NCI-H774 (cell line): ENCODE measurements at regions not wholly inside any gene's neighbourhood (a gene's known extent, or its start where the extent isn't known, plus 50 kb on each side); places are given as distances from the start of the nearest gene placed in this dataset.

Experiments used
- DNase-seq: peaks from one replicate; lab custom pipeline; 2025; lab: John Stamatoyannopoulos, UW

GRCh38 chr4:125365731-125366130, 51.0 kb downstream of the FAT4 start:
- DNase-seq: no peak

- no peak for DNase-seq
Observed at GRCh38 chr4:125368146-125368545, 53.4 kb downstream of the FAT4 start.

GRCh38 chr4:125368671-125369081, 53.9 kb downstream of the FAT4 start:
- DNase-seq: no peak

- no peak for DNase-seq
Observed at GRCh38 chr4:125369098-125369497, 54.3 kb downstream of the FAT4 start.

- no peak for DNase-seq
Observed at GRCh38 chr4:125370478-125370877, 55.7 kb downstream of the FAT4 start.

DNA sequence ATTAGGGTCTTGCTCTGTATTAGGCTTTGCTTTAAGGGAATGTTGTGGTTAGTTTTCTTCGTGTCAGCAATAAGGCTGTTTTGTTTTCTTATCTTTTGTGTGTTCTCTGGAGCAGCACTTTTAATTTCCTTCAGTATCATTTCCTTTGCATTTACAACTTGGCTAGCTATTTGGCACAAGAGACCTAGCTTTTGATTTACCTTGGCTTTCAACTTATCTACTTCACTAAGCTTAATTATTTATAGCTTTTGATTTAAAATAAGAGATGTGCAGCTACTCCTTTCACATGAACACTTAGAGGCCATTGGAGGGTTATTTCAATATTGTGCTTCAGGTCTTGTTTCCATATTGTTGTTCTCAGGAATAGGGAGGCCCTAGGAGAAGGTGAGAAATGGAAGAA, 68.2 kb downstream of the FAT4 start:
- no peak for DNase-seq

DNA sequence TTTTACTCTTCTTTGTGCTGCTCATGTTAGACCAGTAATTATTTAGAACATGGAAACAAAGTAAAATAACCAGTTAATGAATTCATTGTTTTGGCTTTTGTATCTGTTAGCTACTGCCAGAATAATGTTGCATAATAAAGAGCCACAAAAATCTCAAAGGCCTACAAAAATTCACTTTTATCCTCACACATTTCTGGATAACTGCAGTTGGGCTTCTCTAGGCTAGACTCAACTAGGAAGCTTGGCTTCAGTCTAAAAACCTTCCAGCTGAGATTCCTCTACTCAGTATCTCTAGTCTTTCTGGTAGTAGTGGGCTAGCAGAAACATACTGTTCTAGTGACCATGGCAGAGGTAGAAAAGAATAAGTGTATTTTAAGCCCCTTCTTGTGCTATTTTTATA, 73.0 kb downstream of the FAT4 start:
- no peak for DNase-seq

GRCh38 chr4:125388613-125389012, 73.9 kb downstream of the FAT4 start:
- no peak for DNase-seq

GRCh38 chr4:125389713-125390112, 75.0 kb downstream of the FAT4 start:
- DNase-seq: no peak

DNA sequence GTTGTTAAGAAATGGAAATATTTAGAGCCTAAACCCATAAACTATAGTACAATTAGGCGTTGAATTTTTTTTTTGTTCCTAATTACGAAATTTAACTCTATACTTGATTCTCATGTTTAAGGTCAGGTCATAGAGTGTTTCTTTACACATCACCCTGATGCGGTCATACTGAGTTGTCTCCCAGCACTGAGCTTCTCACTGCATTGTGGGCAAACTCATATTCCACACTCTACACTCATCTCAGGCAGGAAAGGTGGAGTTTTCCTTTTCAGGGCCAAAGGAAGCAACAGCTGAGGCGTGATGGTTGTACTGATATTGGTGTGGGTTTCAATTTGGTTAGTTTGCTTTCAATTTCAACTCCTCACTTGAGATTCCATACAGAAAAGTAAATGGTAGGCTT, 75.4 kb downstream of the FAT4 start:
- no peak for DNase-seq

- no peak for DNase-seq
Observed at GRCh38 chr4:125390727-125391126, 76.0 kb downstream of the FAT4 start.

GRCh38 chr4:125392694-125393093, 77.9 kb downstream of the FAT4 start:
- DNase-seq: no peak

DNA sequence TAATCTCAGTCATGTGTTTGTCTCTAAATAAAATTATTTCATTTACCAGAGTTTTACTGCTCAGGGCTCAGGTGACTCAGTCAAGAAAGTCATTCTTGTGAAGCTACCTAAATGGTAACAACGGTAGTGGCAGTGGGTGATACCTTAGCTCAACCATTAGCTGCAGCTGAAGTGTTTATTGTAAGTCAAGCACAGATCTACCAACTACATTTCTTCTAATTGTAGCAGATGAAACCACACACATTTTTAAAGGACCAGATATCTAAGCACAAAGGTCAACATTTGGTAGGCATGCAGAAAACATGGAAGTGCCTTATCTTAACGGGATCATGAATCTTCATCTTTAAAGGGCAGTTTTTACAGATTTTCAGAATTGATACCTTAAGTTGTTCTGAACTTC, 79.1 kb downstream of the FAT4 start:
- DNase-seq: no peak

DNA sequence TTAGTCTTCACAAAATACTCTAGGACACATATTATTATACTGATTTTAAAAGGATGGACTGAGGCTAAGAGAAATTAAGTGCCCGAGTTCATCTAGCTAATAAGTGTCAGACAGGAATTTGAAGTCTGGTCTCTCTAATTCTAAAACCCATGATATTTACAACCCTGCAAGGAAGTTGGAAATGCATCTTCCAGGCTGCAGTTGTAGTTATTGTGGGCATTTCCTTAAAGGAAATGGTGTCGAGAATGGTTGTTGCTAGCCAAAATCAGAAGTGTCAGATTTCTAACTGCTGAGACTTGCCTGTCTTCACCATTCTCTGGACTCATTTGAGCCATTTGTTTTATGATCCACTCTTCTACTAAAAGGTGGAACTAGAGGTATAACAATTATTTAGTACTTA, 82.5 kb downstream of the FAT4 start:
- no peak for DNase-seq

DNA sequence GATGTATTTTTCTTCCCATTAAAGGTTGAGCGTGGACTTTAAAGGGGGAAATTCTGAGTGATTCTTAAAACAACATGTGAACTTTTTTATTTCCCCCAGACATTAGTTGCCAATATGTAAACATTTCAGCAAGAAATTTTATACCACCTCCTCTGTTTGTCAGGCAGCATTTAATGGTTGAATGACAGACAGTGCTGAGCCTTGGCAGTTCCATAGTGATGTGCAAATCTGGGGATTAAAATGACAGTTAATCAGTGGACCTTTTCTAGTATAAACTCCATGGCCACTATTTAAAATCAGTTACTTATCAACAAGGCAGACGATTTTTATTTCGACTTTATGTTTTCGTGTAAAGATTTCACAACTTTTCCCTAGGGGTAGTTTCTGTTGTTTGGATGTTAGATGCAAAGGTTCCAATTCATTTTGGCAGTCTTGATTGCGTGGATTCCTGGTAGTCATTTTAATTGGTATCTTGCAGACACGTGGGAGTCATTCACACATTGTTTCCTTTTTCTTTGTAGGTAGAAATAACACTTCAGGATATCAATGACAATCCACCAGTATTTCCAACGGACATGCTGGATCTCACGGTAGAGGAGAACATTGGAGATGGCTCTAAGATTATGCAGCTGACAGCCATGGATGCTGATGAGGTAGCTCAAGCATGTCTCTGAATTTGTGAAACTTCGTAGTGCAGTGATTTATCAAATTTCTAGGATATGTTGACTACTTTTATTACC, 83.7 kb downstream of the FAT4 start:
- DNase-seq: no peak

- no peak for DNase-seq
Observed at GRCh38 chr4:125400756-125401155, 86.0 kb downstream of the FAT4 start.

GRCh38 chr4:125401784-125402183, 87.0 kb downstream of the FAT4 start:
- no peak for DNase-seq

DNA sequence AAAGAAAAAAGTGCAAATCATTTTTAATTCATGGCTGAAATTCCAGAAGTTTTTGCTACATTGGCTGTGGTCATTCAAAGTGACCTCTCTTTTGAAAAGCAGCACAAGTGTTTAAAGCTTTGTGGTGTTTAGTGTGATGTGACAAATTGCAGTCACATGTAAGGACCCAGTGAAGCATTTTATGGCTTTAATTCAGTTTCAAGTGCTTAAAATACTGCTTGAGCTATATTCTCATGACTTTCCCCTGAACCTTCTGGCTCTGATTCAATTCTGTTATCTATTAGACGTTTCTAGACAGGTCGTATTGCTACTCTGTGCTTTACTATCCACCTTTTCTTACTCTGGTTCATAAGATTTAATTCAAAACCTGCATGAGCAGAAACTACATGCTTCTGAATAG, 105.8 kb downstream of the FAT4 start:
- DNase-seq: no peak

DNA sequence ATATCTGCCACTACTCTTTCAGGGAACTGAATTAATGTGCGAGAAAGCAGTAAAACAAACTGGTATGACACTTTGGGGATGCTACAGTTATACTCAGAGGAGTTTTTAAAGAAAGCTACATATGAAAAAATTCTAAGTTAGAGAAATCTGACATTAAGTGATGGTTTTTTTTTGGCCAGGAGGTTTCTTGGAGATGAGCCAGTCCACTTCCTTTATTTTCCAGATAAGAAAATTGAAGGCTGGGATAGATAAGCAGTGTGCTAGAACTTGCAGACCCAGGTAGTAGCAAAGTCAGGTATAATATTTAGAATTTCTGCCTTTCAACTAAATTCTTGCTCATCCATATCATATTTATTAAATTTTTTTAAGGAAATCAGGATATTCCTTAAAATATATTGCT, 106.8 kb downstream of the FAT4 start:
- no peak for DNase-seq

DNA sequence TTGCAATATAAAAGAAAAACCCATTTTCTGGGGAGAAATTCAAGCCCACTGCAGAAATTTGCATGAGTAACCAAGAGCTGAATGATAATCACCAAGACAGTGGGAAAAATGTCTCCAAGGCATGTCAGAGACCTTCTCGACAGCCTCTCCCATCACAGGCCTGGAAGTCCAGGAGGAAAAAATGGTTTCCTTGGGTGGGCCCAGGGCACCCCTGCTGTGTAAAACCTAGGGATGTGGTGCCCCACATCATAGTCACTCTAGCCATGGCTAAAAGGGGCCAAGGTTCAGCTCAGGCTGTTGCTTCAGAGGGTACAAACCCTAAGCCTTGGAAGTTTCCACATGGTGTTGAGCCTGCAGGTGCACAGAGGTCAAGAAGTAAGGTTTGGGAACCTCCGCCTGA, 108.4 kb downstream of the FAT4 start:
- DNase-seq: no peak

GRCh38 chr4:125428832-125429231, 114.1 kb downstream of the FAT4 start:
- no peak for DNase-seq

GRCh38 chr4:125430086-125430485, 115.3 kb downstream of the FAT4 start:
- no peak for DNase-seq

GRCh38 chr4:125432078-125432477, 117.3 kb downstream of the FAT4 start:
- no peak for DNase-seq

DNA sequence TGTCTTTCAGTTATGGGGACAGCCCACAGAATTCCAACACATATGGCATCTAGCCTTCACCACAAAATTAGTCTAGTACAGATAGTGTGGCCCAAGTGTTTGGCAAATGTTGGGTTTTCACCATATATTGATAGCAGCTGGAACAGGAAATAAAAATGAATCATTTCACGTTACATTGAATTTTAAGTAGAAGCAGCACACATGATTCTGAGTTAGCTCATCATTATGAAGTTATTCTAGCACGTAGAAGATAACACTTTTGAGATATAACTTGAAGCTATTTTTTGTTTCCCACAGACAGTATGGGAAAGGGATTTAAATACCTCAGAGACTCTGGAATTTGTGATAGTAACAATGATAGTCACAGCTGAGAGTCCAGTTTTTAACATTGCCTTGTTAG, 118.7 kb downstream of the FAT4 start:
- no peak for DNase-seq

DNA sequence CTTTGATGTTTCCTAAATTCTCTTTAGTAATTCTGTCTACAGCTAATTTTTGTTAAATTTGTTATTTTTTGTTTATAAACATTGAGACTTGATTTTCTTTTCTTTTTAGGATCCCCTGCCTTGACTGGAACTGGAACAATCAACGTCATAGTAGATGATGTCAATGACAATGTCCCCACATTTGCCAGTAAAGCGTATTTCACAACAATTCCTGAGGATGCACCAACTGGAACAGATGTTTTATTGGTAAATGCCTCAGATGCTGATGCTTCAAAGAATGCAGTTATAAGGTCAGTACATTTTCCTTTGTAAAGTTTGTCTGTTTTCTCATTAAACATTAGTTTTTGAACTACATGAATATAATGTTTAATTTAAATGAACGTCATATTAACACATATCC, 119.4 kb downstream of the FAT4 start:
- no peak for DNase-seq
